Esophagus muscularis mucosa (tissue), 4 donors: ENCODE measurements at regions not wholly inside any gene's neighbourhood (a gene's known extent, or its start where the extent isn't known, plus 50 kb on each side); places are given as distances from the start of the nearest gene placed in this dataset.
"Not testable (repeated sequence)": the region's sequence is repeated elsewhere in the genome, so short reads cannot be mapped to it uniquely, and the experiment has no call there.

Experiments used
- DNase-seq: peaks from one replicate; pipeline ENCODE4 v3.0.0-alpha.2; 2017; ENCODE audit errors: extremely low spot score
- H3K27ac ChIP-seq, 4 donors: fragments of 200-600 bp; sonication (generic); replicated peaks in 1 of 4; 1 replicate in 3 of 4; 2 replicates in 1 of 4; pipeline ENCODE4 v1.5.1; 2016 to 2019; ENCODE audit warnings: mild to moderate bottlenecking in 1 of 4
- H3K27me3 ChIP-seq, 4 donors: fragments of 200-600 bp; sonication (generic); one replicate each; pipeline versions ENCODE4 v1.5.1 to v1.6.0; 2016 to 2019
- H3K36me3 ChIP-seq, 4 donors: fragments of 200-600 bp; sonication (generic); one replicate each; pipeline ENCODE4 v1.5.1; 2016 to 2019
- H3K4me1 ChIP-seq, 4 donors: fragments of 200-600 bp; sonication (generic); one replicate each; pipeline ENCODE4 v1.5.1; 2016 to 2019
- H3K4me3 ChIP-seq, 4 donors: fragments of 200-600 bp; sonication (generic); 1 replicate in 2 of 4; 2 replicates in 2 of 4; pipeline ENCODE4 v1.5.1; 2016 to 2019; ENCODE audit warnings: mild to moderate bottlenecking in 4 of 4, moderate library complexity in 1 of 4
- H3K9me3 ChIP-seq, 4 donors: fragments of 200-600 bp; sonication (generic); 1 replicate in 3 of 4; 2 replicates in 1 of 4; pipeline ENCODE4 v1.5.1; 2016 to 2019
- EP300 ChIP-seq: sonication (generic); formaldehyde crosslinking; IDR thresholded peaks from one replicate; pipeline ENCODE4 v1.6.1; 2017; ENCODE audit warnings: antibody characterized with exemption
- POLR2A ChIP-seq: fragments of 450-650 bp; IDR thresholded peaks from one replicate; pipeline ENCODE4 v1.6.1; 2017; ENCODE audit warnings: antibody characterized with exemption, moderate library complexity, mild to moderate bottlenecking, low read depth
- POLR2AphosphoS5 ChIP-seq, 2 donors: sonication (generic); formaldehyde crosslinking; IDR thresholded peaks; one replicate each; pipeline ENCODE4 v1.6.1; 2017; ENCODE audit warnings: antibody characterized with exemption in 2 of 2
- WGBS: methylation state at CpG from one replicate; pipeline ENCODE4 v1.1.5; 2018; 5-methylcytosine and 5-hydroxymethylcytosine counted together
- intact Hi-C: fragments of 100-400 bp; cut with DNase I; formaldehyde crosslinking; loops from one replicate; pipeline ENCODE4 v1.15.1; 2023
- TF ChIP-seq, protein P1 (sequence below), 3 experiments: fragments of 200-600 bp in 2 of 3; fragments of 450-650 bp in 1 of 3; sonication (generic) in 2 of 3; IDR thresholded peaks; one replicate each; pipeline ENCODE4 v1.5.1; 2017 to 2019; ENCODE audit warnings: antibody characterized with exemption in 3 of 3, mild to moderate bottlenecking in 2 of 3, moderate library complexity in 1 of 3

- DNase-seq, result no peak
- Histone ChIP-seq H3K27me3 (no peaks in the 10 kb centered on the region), H3K4me3 (no peak overlapping the region), H3K9me3 (no peaks in the 10 kb centered on the region), H3K36me3 (no peaks in the 10 kb centered on the region), H3K4me1 (no peaks in the 10 kb centered on the region), H3K27ac (no peak overlapping the region)
- WGBS, result 76% methylated on average over 2 of the region's 2 CpGs
- intact Hi-C loops, result no loop called here
- TF ChIP-seq, protein P1, sequence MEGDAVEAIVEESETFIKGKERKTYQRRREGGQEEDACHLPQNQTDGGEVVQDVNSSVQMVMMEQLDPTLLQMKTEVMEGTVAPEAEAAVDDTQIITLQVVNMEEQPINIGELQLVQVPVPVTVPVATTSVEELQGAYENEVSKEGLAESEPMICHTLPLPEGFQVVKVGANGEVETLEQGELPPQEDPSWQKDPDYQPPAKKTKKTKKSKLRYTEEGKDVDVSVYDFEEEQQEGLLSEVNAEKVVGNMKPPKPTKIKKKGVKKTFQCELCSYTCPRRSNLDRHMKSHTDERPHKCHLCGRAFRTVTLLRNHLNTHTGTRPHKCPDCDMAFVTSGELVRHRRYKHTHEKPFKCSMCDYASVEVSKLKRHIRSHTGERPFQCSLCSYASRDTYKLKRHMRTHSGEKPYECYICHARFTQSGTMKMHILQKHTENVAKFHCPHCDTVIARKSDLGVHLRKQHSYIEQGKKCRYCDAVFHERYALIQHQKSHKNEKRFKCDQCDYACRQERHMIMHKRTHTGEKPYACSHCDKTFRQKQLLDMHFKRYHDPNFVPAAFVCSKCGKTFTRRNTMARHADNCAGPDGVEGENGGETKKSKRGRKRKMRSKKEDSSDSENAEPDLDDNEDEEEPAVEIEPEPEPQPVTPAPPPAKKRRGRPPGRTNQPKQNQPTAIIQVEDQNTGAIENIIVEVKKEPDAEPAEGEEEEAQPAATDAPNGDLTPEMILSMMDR (IDR thresholded peaks at IDR 0.05), result no peak
- no peak for TF ChIP-seq POLR2AphosphoS5 (IDR thresholded peaks at IDR 0.05)
- no peak for TF ChIP-seq EP300
- TF ChIP-seq POLR2A, result no peak
Observed at GRCh38 chr7:82668676-82669075, 225.1 kb upstream of the CACNA2D1 start.

DNA sequence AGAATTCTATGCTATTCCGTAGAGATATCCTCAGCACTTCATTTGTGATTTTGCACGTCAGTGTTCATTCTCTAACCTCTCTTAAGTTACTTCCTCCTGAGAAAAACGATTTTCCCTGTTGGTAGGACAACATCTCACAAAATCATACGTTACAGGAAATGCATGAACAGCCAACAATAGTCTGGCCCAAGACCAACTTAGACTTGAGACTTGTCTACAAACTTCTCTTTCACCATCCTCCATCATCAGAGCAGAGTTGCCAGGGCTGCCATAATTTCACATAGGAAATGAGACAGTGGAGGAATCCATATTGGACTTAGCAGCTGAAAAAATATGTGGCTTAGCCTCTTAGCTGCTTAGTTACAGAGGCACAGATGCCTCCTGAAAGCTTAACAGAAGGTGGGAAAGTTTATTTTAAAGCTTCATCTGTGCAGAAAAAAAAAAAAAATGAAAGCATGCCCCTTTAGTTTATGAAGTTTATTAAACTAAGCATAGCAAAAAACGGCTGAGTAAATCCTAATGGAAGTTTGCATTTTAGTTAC is 222.5 kb upstream of the CACNA2D1 start:
- H3K4me1 ChIP-seq, result no peaks in the 10 kb centered on the region
- H3K4me3 ChIP-seq, result no peak overlapping the region
- no peaks in the 10 kb centered on the region for H3K36me3 ChIP-seq
- intact Hi-C loops, result no loop called here
- 42% methylated on average over 5 of the region's 5 CpGs for WGBS
- TF ChIP-seq, protein P1 (IDR thresholded peaks at IDR 0.05), result no peak
- TF ChIP-seq POLR2AphosphoS5 (IDR thresholded peaks at IDR 0.05), result no peak
- no peak for TF ChIP-seq EP300
- TF ChIP-seq POLR2A, result no peak
- no peaks in the 10 kb centered on the region for H3K9me3 ChIP-seq
- no peak overlapping the region for H3K27ac ChIP-seq
- DNase-seq, result no peak
- no peaks in the 10 kb centered on the region for H3K27me3 ChIP-seq

GRCh38 chr7:82655965-82656364 is 212.4 kb upstream of the CACNA2D1 start:
- Histone ChIP-seq H3K27ac (no peak overlapping the region), H3K27me3 (no peaks in the 10 kb centered on the region), H3K9me3 (no peaks in the 10 kb centered on the region), H3K4me3 (no peak overlapping the region), H3K36me3 (no peaks in the 10 kb centered on the region), H3K4me1 (no peaks in the 10 kb centered on the region)
- 93% methylated on average over 1 of the region's 1 CpG for WGBS
- TF ChIP-seq EP300 (no peak), POLR2A (no peak), POLR2AphosphoS5 (IDR thresholded peaks at IDR 0.05) (no peak)
- TF ChIP-seq, protein P1 (IDR thresholded peaks at IDR 0.05), result no peak
- intact Hi-C loops, result no loop called here
- no peak for DNase-seq

GRCh38 chr7:82650095-82650494 is 206.5 kb upstream of the CACNA2D1 start:
- WGBS, result 90% methylated on average over 10 of the region's 10 CpGs
- H3K27ac ChIP-seq, DNase-seq, intact Hi-C loops, H3K4me3 ChIP-seq, H3K9me3 ChIP-seq, H3K27me3 ChIP-seq, H3K36me3 ChIP-seq, H3K4me1 ChIP-seq: not testable (repeated sequence)

DNA sequence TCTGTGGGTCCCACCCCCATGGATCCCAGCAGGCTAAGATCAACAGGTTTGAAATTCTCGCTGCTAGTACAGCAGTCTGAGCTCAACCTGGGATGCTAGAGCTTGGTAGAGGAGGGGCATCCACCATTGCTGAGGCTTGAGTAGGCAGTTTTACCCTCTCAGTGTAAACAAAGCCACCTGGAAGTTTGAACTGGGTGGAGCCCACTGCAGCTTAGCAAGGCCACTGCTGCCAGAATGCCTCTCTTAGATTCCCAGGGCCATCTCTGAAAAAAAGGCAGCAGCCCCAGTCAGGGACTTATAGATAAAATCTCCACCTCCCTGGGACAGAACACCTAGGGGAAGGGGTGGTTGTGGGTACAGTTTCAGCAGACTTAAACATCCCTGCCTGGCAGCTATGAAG is 190.0 kb upstream of the CACNA2D1 start:
- intact Hi-C loops, result no loop called here
- no peak for DNase-seq
- no peaks in the 10 kb centered on the region for H3K27me3 ChIP-seq
- 83% methylated on average over 1 of the region's 1 CpG for WGBS
- no peak overlapping the region for H3K27ac ChIP-seq
- no peaks in the 10 kb centered on the region for H3K36me3 ChIP-seq
- H3K4me1 ChIP-seq, result no peaks in the 10 kb centered on the region
- no peak overlapping the region for H3K4me3 ChIP-seq
- TF ChIP-seq EP300, result no peak
- TF ChIP-seq, protein P1 (IDR thresholded peaks at IDR 0.05), result no peak
- TF ChIP-seq POLR2AphosphoS5 (IDR thresholded peaks at IDR 0.05), result no peak
- TF ChIP-seq POLR2A, result no peak
- H3K9me3 ChIP-seq, result peaks cover 0 to 3% (median 0%) of the 10 kb centered on the region in 4 donors
